ENCODE measurements at regions not wholly inside any gene's neighbourhood (a gene's known extent, or its start where the extent isn't known, plus 50 kb on each side); places are given as distances from the start of the nearest gene placed in this dataset.

GRCh38 chr17:17402558-17402957, 74.2 kb upstream of the MED9 start (continued):
- TF ChIP-seq ZFP30 (CRISPR knock-in tag; IDR thresholded peaks at IDR 0.05; ENCODE audit: borderline replicate concordance) (no peak), ZNF644 (tag; IDR thresholded peaks at IDR 0.05; ENCODE audit: low read depth) (no peak), ZNF197 (CRISPR knock-in tag; IDR thresholded peaks at IDR 0.05; ENCODE audit: low read depth) (no peak), KAT2B (IDR thresholded peaks at IDR 0.05; ENCODE audit: low read depth, low read length) (no peak), ETV5 (CRISPR knock-in tag; IDR thresholded peaks at IDR 0.05; ENCODE audit: low read depth) (no peak)
- TF ChIP-seq, protein P1, sequence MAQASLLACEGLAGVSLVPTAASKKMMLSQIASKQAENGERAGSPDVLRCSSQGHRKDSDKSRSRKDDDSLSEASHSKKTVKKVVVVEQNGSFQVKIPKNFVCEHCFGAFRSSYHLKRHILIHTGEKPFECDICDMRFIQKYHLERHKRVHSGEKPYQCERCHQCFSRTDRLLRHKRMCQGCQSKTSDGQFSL (CRISPR knock-in tag; IDR thresholded peaks at IDR 0.05), result no peak
- TF ChIP-seq, protein P1 (tag; IDR thresholded peaks at IDR 0.05), result no peak

DNA sequence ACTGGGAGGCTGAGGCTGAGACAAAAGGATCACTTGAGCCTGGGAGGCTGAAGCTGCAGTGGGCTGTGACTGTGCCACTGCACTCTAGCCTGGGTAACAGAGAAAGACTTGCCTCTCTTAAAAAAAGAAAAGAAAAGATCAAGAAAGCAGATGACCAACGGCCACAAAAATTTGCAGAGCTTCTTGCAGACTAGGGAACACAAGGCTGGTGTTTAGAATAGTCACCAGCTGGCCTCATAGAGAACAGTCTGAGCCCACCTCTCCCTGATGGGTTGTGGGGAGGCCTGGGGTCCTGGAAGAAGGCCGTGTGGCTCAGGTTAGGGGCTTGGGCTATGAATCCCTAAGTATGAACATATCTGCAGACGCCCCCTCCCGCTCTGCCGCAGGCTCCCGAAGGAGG, 73.7 kb upstream of the MED9 start:
- Histone ChIP-seq H3K9ac (ENCODE audit: insufficient read depth in 1 of 2, low read depth in 2 of 2, low read length in 2 of 2) (no peak overlapping the region), H4K20me1 (replicated peaks; ENCODE audit: control insufficient read depth, insufficient read depth, low read length) (no peaks in the 10 kb centered on the region), H3K4me2 (ENCODE audit: insufficient read depth, low read length) (no peak overlapping the region), H2AFZ (ENCODE audit: low read depth, low read length) (no peak overlapping the region), H3K27ac (ENCODE audit: extremely low read depth, low read depth, low read length) (no peak overlapping the region), H3K9me3 (replicated peaks; ENCODE audit: control insufficient read depth, insufficient read depth, low read depth, low read length) (no peaks in the 10 kb centered on the region), H3K4me1 (replicated peaks in 1 of 2; ENCODE audit: control insufficient read depth in 2 of 2, insufficient read depth in 2 of 2, low read length in 2 of 2) (no peaks in the 10 kb centered on the region; a peak in 3 of 5 replicates), H3K27me3 (ENCODE audit: control insufficient read depth in 2 of 2, insufficient read depth in 2 of 2, low read length in 2 of 2) (peaks cover 13 to 68% of the 10 kb centered on the region in 2 experiments), H3K36me3 (ENCODE audit: control insufficient read depth, insufficient read depth, low read length) (no peaks in the 10 kb centered on the region), H3K79me2 (ENCODE audit: control insufficient read depth, insufficient read depth, low read length) (no peaks in the 10 kb centered on the region), H3K4me3 (no peak overlapping the region), H3K9me1 (ENCODE audit: control insufficient read depth, insufficient read depth, low read length) (no peaks in the 10 kb centered on the region)
- intact Hi-C loops (cut with micrococcal nuclease), result loop anchor here (5.0 kb wide), 1 partner anchor 46 kb away; no protein-coding TSS in a partner anchor
- ATAC-seq, result no peak
- no peak for FAIRE-seq
- no TSS peak for BruUV-seq (replicated peaks)
- WGBS (ENCODE audit: insufficient coverage, low coverage, missing lambda C conversion rate), result 12% methylated on average over 5 of the region's 6 CpGs
- no peak for DNase-seq (ENCODE audit: extremely low read depth in 1 of 4, low spot score in 3 of 4)
- POLR2A ChIA-PET, result no interaction called here
- in situ Hi-C loops (cut with MboI), result no loop called here
- CTCF ChIA-PET (ENCODE audit: low intra/inter-chr PET ratio), result no interaction called here
- TF ChIP-seq ELF4 (CRISPR knock-in tag; IDR thresholded peaks at IDR 0.05) (no peak), SMAD2 (IDR thresholded peaks at IDR 0.05; ENCODE audit: low read depth, low read length) (no peak), ZNF408 (CRISPR knock-in tag; IDR thresholded peaks at IDR 0.05; ENCODE audit: low read depth) (no peak), KLF1 (tag; IDR thresholded peaks at IDR 0.05) (no peak), ZNF655 (CRISPR knock-in tag; IDR thresholded peaks at IDR 0.05) (no peak), NRF1 (conservative IDR thresholded peaks at IDR 0.05 in 1 of 2, IDR thresholded peaks at IDR 0.05 in 1 of 2) (no peak)
- TF ChIP-seq, protein P2, sequence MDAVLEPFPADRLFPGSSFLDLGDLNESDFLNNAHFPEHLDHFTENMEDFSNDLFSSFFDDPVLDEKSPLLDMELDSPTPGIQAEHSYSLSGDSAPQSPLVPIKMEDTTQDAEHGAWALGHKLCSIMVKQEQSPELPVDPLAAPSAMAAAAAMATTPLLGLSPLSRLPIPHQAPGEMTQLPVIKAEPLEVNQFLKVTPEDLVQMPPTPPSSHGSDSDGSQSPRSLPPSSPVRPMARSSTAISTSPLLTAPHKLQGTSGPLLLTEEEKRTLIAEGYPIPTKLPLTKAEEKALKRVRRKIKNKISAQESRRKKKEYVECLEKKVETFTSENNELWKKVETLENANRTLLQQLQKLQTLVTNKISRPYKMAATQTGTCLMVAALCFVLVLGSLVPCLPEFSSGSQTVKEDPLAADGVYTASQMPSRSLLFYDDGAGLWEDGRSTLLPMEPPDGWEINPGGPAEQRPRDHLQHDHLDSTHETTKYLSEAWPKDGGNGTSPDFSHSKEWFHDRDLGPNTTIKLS (IDR thresholded peaks at IDR 0.05; ENCODE audit: borderline replicate concordance, low read depth), result no peak
- TF ChIP-seq, protein P3, sequence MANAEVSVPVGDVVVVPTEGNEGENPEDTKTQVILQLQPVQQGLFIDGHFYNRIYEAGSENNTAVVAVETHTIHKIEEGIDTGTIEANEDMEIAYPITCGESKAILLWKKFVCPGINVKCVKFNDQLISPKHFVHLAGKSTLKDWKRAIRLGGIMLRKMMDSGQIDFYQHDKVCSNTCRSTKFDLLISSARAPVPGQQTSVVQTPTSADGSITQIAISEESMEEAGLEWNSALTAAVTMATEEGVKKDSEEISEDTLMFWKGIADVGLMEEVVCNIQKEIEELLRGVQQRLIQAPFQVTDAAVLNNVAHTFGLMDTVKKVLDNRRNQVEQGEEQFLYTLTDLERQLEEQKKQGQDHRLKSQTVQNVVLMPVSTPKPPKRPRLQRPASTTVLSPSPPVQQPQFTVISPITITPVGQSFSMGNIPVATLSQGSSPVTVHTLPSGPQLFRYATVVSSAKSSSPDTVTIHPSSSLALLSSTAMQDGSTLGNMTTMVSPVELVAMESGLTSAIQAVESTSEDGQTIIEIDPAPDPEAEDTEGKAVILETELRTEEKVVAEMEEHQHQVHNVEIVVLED (CRISPR knock-in tag; IDR thresholded peaks at IDR 0.05), result no peak
- TF ChIP-seq, protein P4, sequence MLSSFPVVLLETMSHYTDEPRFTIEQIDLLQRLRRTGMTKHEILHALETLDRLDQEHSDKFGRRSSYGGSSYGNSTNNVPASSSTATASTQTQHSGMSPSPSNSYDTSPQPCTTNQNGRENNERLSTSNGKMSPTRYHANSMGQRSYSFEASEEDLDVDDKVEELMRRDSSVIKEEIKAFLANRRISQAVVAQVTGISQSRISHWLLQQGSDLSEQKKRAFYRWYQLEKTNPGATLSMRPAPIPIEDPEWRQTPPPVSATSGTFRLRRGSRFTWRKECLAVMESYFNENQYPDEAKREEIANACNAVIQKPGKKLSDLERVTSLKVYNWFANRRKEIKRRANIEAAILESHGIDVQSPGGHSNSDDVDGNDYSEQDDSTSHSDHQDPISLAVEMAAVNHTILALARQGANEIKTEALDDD (IDR thresholded peaks at IDR 0.05), result no peak
